Mesendoderm (in vitro differentiated cells): ENCODE measurements at regions not wholly inside any gene's neighbourhood (a gene's known extent, or its start where the extent isn't known, plus 50 kb on each side); places are given as distances from the start of the nearest gene placed in this dataset.

Source experiments
- DNase-seq: peaks from one replicate; pipeline ENCODE4 v3.0.0; 2013
- H2AK5ac ChIP-seq: 2 replicates; pipeline ENCODE4 v1.6.1; 2013; ENCODE audit warnings: low read length, inconsistent platforms
- H2BK120ac ChIP-seq: 2 replicates; pipeline ENCODE4 v1.6.1; 2013; ENCODE audit warnings: low read depth, mild to moderate bottlenecking, low read length, moderate library complexity, mixed read lengths
- H2BK15ac ChIP-seq: replicated peaks from 2 replicates; pipeline ENCODE4 v1.6.1; 2013; ENCODE audit warnings: low read depth, mild to moderate bottlenecking, moderate library complexity
- H2BK5ac ChIP-seq: 2 replicates; pipeline ENCODE4 v1.6.1; 2013; ENCODE audit warnings: low read length, inconsistent platforms
- H3K18ac ChIP-seq: 2 replicates; pipeline ENCODE4 v1.6.1; 2013; ENCODE audit warnings: mild to moderate bottlenecking, low read length, mixed read lengths
- H3K23ac ChIP-seq: one replicate; pipeline ENCODE4 v1.6.1; 2013; ENCODE audit warnings: low read length
- H3K27ac ChIP-seq: 2 replicates; pipeline ENCODE4 v1.5.1; 2013; ENCODE audit warnings: low read depth, mild to moderate bottlenecking, inconsistent platforms, low read length, moderate library complexity
- H3K27me3 ChIP-seq: 2 replicates; pipeline ENCODE4 v1.6.1; 2013; ENCODE audit warnings: low read length, control low read depth, mild to moderate bottlenecking, inconsistent platforms; ENCODE audit not compliant: insufficient read depth, poor library complexity
- H3K36me3 ChIP-seq: 2 replicates; pipeline ENCODE4 v1.6.1; 2013; ENCODE audit warnings: low read length, inconsistent platforms; ENCODE audit not compliant: control insufficient read depth, insufficient read depth
- H3K4ac ChIP-seq: one replicate; pipeline ENCODE4 v1.6.1; 2013; ENCODE audit warnings: low read depth, mild to moderate bottlenecking, low read length, moderate library complexity
- H3K4me1 ChIP-seq: 2 replicates; pipeline ENCODE4 v1.6.1; 2013; ENCODE audit warnings: low read depth, low read length, inconsistent platforms; ENCODE audit not compliant: control insufficient read depth
- H3K4me2 ChIP-seq: 2 replicates; pipeline ENCODE4 v1.6.1; 2013; ENCODE audit warnings: low read length
- H3K4me3 ChIP-seq: 2 replicates; pipeline ENCODE4 v1.5.1; 2013; ENCODE audit warnings: mild to moderate bottlenecking, low read length
- H3K56ac ChIP-seq: one replicate; pipeline ENCODE4 v1.6.1; 2013; ENCODE audit warnings: low read length
- H3K79me1 ChIP-seq: 2 replicates; pipeline ENCODE4 v1.6.1; 2013; ENCODE audit warnings: low read length, inconsistent platforms
- H3K79me2 ChIP-seq: 2 replicates; pipeline ENCODE4 v1.6.1; 2013; ENCODE audit warnings: mild to moderate bottlenecking, low read length; ENCODE audit not compliant: control insufficient read depth, insufficient read depth
- H3K9ac ChIP-seq: 2 replicates; pipeline ENCODE4 v1.6.1; 2013; ENCODE audit warnings: low read length, inconsistent platforms
- H4K5ac ChIP-seq: one replicate; pipeline ENCODE4 v1.6.1; 2013; ENCODE audit warnings: low read length
- H4K8ac ChIP-seq: one replicate; pipeline ENCODE4 v1.6.1; 2013; ENCODE audit warnings: low read depth, mild to moderate bottlenecking, control low read depth, low read length, moderate library complexity
- WGBS: extraction: QIAGEN DNeasy Blood & Tissue Kit; methylation state at CpG from one replicate; pipeline ENCODE4 v1.1.7; 2013; ENCODE audit warnings: low lambda C conversion rate, missing lambda C conversion rate; ENCODE audit not compliant: insufficient coverage; ENCODE audit errors: extremely low coverage; 5-methylcytosine and 5-hydroxymethylcytosine counted together

DNA sequence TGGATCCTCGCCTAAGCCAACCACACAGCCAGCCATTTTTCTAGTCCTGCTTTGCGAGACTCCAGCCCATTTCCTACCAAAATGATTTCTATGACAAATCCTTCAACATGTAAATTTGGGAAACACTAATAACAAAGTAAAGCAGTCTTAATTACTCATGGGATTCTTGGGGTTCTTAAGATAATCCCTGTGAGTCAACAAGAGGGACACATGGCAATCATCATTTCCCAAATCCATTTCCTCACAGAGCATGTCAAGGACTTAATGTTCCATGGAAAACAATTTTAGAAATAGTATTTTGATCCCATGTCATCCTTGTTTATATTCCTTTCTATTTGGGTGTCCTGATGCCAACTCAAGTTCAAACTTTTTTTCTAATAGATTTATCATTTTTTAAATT lies 322.7 kb upstream of the NOX3 start:
- H2AK5ac ChIP-seq = no peak overlapping the region
- H3K36me3 ChIP-seq = no peaks in the 10 kb centered on the region
- H2BK120ac ChIP-seq = no peak overlapping the region
- no peaks in the 10 kb centered on the region for H3K79me2 ChIP-seq
- no peak overlapping the region for H4K5ac ChIP-seq
- no CpG with 5 or more reads among the region's 2 CpGs for WGBS
- H3K4me2 ChIP-seq = no peak overlapping the region
- no peaks in the 10 kb centered on the region for H3K4me1 ChIP-seq
- no peak overlapping the region for H2BK5ac ChIP-seq
- H3K79me1 ChIP-seq = no peaks in the 10 kb centered on the region
- no peak overlapping the region for H3K4me3 ChIP-seq
- no peak overlapping the region for H3K9ac ChIP-seq
- H2BK15ac ChIP-seq = no peak overlapping the region
- H3K18ac ChIP-seq = no peak overlapping the region
- H4K8ac ChIP-seq = no peak overlapping the region
- no peak overlapping the region for H3K56ac ChIP-seq
- no peaks in the 10 kb centered on the region for H3K27me3 ChIP-seq
- H3K23ac ChIP-seq = no peak overlapping the region
- no peak overlapping the region for H3K4ac ChIP-seq
- DNase-seq = no peak
- H3K27ac ChIP-seq = no peak overlapping the region

- no peak overlapping the region for H3K4me3 ChIP-seq
- H4K5ac ChIP-seq = no peak overlapping the region
- H3K23ac ChIP-seq = no peak overlapping the region
- H3K4me2 ChIP-seq = no peak overlapping the region
- no peak overlapping the region for H3K4ac ChIP-seq
- no peaks in the 10 kb centered on the region for H3K4me1 ChIP-seq
- H3K27ac ChIP-seq = no peak overlapping the region
- no peak overlapping the region for H4K8ac ChIP-seq
- no peaks in the 10 kb centered on the region for H3K27me3 ChIP-seq
- no peaks in the 10 kb centered on the region for H3K79me1 ChIP-seq
- no peak overlapping the region for H2BK5ac ChIP-seq
- no peak overlapping the region for H3K56ac ChIP-seq
- no peak overlapping the region for H2BK120ac ChIP-seq
- no peak overlapping the region for H3K18ac ChIP-seq
- no peaks in the 10 kb centered on the region for H3K79me2 ChIP-seq
- no peak overlapping the region for H3K9ac ChIP-seq
- no peak overlapping the region for H2AK5ac ChIP-seq
- H3K36me3 ChIP-seq = no peaks in the 10 kb centered on the region
- no peak overlapping the region for H2BK15ac ChIP-seq
- no CpG with 5 or more reads among the region's 1 CpG for WGBS
- DNase-seq = no peak
Observed at GRCh38 chr6:155771822-155772221, 316.2 kb upstream of the NOX3 start.

GRCh38 chr6:155770856-155771255 lies 315.2 kb upstream of the NOX3 start:
- H2BK15ac ChIP-seq = no peak overlapping the region
- no peaks in the 10 kb centered on the region for H3K36me3 ChIP-seq
- H3K27me3 ChIP-seq = no peaks in the 10 kb centered on the region
- no peak overlapping the region for H2AK5ac ChIP-seq
- H3K4me1 ChIP-seq = no peaks in the 10 kb centered on the region
- no peak overlapping the region for H4K8ac ChIP-seq
- no peaks in the 10 kb centered on the region for H3K79me1 ChIP-seq
- H3K4ac ChIP-seq = no peak overlapping the region
- H3K56ac ChIP-seq = no peak overlapping the region
- H4K5ac ChIP-seq = no peak overlapping the region
- H3K27ac ChIP-seq = no peak overlapping the region
- H3K79me2 ChIP-seq = no peaks in the 10 kb centered on the region
- no peak overlapping the region for H3K9ac ChIP-seq
- no peak overlapping the region for H3K23ac ChIP-seq
- no peak overlapping the region for H2BK5ac ChIP-seq
- no peak for DNase-seq
- no peak overlapping the region for H3K4me3 ChIP-seq
- no peak overlapping the region for H2BK120ac ChIP-seq
- H3K18ac ChIP-seq = no peak overlapping the region
- no peak overlapping the region for H3K4me2 ChIP-seq

- DNase-seq = no peak
- H3K27ac ChIP-seq = no peak overlapping the region
Observed at GRCh38 chr6:155770313-155770712, 314.7 kb upstream of the NOX3 start.

GRCh38 chr6:155765275-155766194 lies 309.9 kb upstream of the NOX3 start:
- H3K27ac ChIP-seq = no peak overlapping the region

More at GRCh38 chr6:155770313-155770712, 314.7 kb upstream of the NOX3 start:
- no peak overlapping the region for H3K23ac ChIP-seq
- H3K79me2 ChIP-seq = no peaks in the 10 kb centered on the region
- no peak overlapping the region for H3K4ac ChIP-seq
- H3K79me1 ChIP-seq = no peaks in the 10 kb centered on the region
- H4K5ac ChIP-seq = no peak overlapping the region
- H4K8ac ChIP-seq = no peak overlapping the region
- no peak overlapping the region for H3K18ac ChIP-seq
- no peak overlapping the region for H3K56ac ChIP-seq
- no peak overlapping the region for H2BK5ac ChIP-seq
- no peak overlapping the region for H3K4me2 ChIP-seq
- no peaks in the 10 kb centered on the region for H3K27me3 ChIP-seq
- H2BK120ac ChIP-seq = no peak overlapping the region
- H2AK5ac ChIP-seq = no peak overlapping the region
- H3K36me3 ChIP-seq = no peaks in the 10 kb centered on the region
- H3K4me3 ChIP-seq = no peak overlapping the region
- H3K4me1 ChIP-seq = no peaks in the 10 kb centered on the region
- no peak overlapping the region for H3K9ac ChIP-seq
- H2BK15ac ChIP-seq = no peak overlapping the region

DNA sequence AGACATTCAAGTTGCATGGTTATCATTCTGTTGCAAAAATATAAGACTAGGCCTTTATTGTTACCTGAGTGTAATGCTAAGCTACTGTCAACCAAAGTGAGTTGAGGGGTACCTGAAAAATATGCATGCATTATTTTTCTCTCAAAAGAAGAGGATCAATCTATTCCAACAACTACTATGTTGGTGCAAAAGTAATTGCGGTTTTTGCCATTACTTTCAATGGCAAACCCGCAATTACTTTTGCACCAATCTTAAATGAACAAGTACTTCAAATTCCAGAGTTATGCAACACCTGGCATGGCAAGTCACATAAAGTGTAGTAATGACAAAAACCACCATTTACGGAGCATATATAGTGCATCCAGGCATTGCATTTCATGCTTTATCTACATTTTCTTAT lies 307.0 kb upstream of the NOX3 start:
- Histone ChIP-seq H3K4me1 (no peaks in the 10 kb centered on the region), H3K79me2 (no peaks in the 10 kb centered on the region), H3K4me2 (no peak overlapping the region), H2AK5ac (no peak overlapping the region), H3K4me3 (no peak overlapping the region), H2BK15ac (no peak overlapping the region), H3K36me3 (no peaks in the 10 kb centered on the region), H4K5ac (no peak overlapping the region), H2BK5ac (no peak overlapping the region), H3K23ac (no peak overlapping the region), H3K27me3 (no peaks in the 10 kb centered on the region), H3K4ac (no peak overlapping the region), H3K56ac (no peak overlapping the region), H3K18ac (no peak overlapping the region), H2BK120ac (no peak overlapping the region), H4K8ac (no peak overlapping the region), H3K79me1 (no peaks in the 10 kb centered on the region), H3K27ac (no peak overlapping the region), H3K9ac (no peak overlapping the region)
- DNase-seq = no peak
- WGBS = no CpG with 5 or more reads among the region's 3 CpGs

More at GRCh38 chr6:155765275-155766194, 309.9 kb upstream of the NOX3 start:
- H3K23ac ChIP-seq = no peak overlapping the region
- no peak overlapping the region for H2AK5ac ChIP-seq
- no peak for DNase-seq
- H3K27me3 ChIP-seq = no peaks in the 10 kb centered on the region
- WGBS = 100% methylated on average over 2 of the region's 8 CpGs
- no peak overlapping the region for H2BK15ac ChIP-seq
- H4K8ac ChIP-seq = no peak overlapping the region
- no peak overlapping the region for H4K5ac ChIP-seq
- H3K4me1 ChIP-seq = no peaks in the 10 kb centered on the region
- no peak overlapping the region for H2BK120ac ChIP-seq
- H3K4me3 ChIP-seq = no peak overlapping the region
- H3K79me2 ChIP-seq = no peaks in the 10 kb centered on the region
- no peak overlapping the region for H3K18ac ChIP-seq
- no peak overlapping the region for H3K9ac ChIP-seq
- no peak overlapping the region for H2BK5ac ChIP-seq
- H3K4me2 ChIP-seq = no peak overlapping the region
- H3K79me1 ChIP-seq = no peaks in the 10 kb centered on the region
- H3K4ac ChIP-seq = no peak overlapping the region
- H3K56ac ChIP-seq = no peak overlapping the region
- no peaks in the 10 kb centered on the region for H3K36me3 ChIP-seq
